GM18909 (cell line): ENCODE measurements at regions not wholly inside any gene's neighbourhood (a gene's known extent, or its start where the extent isn't known, plus 50 kb on each side); places are given as distances from the start of the nearest gene placed in this dataset.

Experiments
- ATAC-seq: cut with Tn5 transposase; IDR thresholded peaks from one replicate; pipeline ENCODE4 v1.9.1; 2021; ENCODE audit warnings: mild to moderate bottlenecking; ENCODE audit not compliant: unreplicated experiment, poor library complexity

GRCh38 chr9:29659736-29660135 lies 2086.5 kb upstream of the C9orf72 start:
- no peak for ATAC-seq

GRCh38 chr9:29668732-29669131 lies 2095.5 kb upstream of the C9orf72 start:
- ATAC-seq, result no peak

GRCh38 chr9:29669613-29670012 lies 2096.3 kb upstream of the C9orf72 start:
- ATAC-seq, result no peak

GRCh38 chr9:29685531-29685930 lies 2112.2 kb upstream of the C9orf72 start:
- ATAC-seq, result no peak

GRCh38 chr9:29691145-29691544 lies 2117.9 kb upstream of the C9orf72 start:
- no peak for ATAC-seq

- ATAC-seq, result no peak
Observed at GRCh38 chr9:29691758-29692407, 2118.6 kb upstream of the C9orf72 start.

GRCh38 chr9:29697011-29697410 lies 2123.7 kb upstream of the C9orf72 start:
- ATAC-seq, result no peak

GRCh38 chr9:29701559-29701958 lies 2128.3 kb upstream of the C9orf72 start:
- no peak for ATAC-seq

GRCh38 chr9:29701971-29702370 lies 2128.7 kb upstream of the C9orf72 start:
- ATAC-seq, result no peak

GRCh38 chr9:29714860-29715259 lies 2141.6 kb upstream of the C9orf72 start:
- no peak for ATAC-seq

GRCh38 chr9:29717631-29718030 lies 2144.3 kb upstream of the C9orf72 start:
- no peak for ATAC-seq

GRCh38 chr9:29730163-29730562 lies 2156.9 kb upstream of the C9orf72 start:
- ATAC-seq, result no peak

GRCh38 chr9:29740518-29740917 lies 2167.2 kb upstream of the C9orf72 start:
- no peak for ATAC-seq

GRCh38 chr9:29741169-29741568 lies 2167.9 kb upstream of the C9orf72 start:
- ATAC-seq, result no peak

GRCh38 chr9:29750062-29750461 lies 2176.8 kb upstream of the C9orf72 start:
- no peak for ATAC-seq

- ATAC-seq, result no peak
Observed at GRCh38 chr9:29751226-29751625, 2177.9 kb upstream of the C9orf72 start.

- ATAC-seq, result no peak
Observed at GRCh38 chr9:29753638-29754037, 2180.4 kb upstream of the C9orf72 start.

GRCh38 chr9:29769019-29769418 lies 2195.7 kb upstream of the C9orf72 start:
- ATAC-seq, result no peak

- ATAC-seq, result no peak
Observed at GRCh38 chr9:29773676-29774075, 2200.4 kb upstream of the C9orf72 start.

- no peak for ATAC-seq
Observed at GRCh38 chr9:29775491-29775890, 2202.2 kb upstream of the C9orf72 start.

GRCh38 chr9:29778281-29778849 lies 2205.1 kb upstream of the C9orf72 start:
- ATAC-seq, result no peak

GRCh38 chr9:29793970-29794369 lies 2220.7 kb upstream of the C9orf72 start:
- ATAC-seq, result no peak
